Panc1 (cell line): ENCODE measurements at regions not wholly inside any gene's neighbourhood (a gene's known extent, or its start where the extent isn't known, plus 50 kb on each side); places are given as distances from the start of the nearest gene placed in this dataset.

Source experiments
- ATAC-seq: fragments of 200-7000 bp; cut with Tn5 transposase; 2 replicates; pipeline ENCODE4 v1.9.1; 2020; ENCODE audit warnings: mild to moderate bottlenecking, moderate library complexity
- BruUV-seq: library from RNA; stranded (reverse); fragments of 400-500 nt; replicated peaks from 2 replicates; lab custom pipeline; 2021; lab: Mats Ljungman, UMichigan
- CTCF ChIA-PET: fragments of 300-600 bp; sonication (Branson Sonifier 250); formaldehyde crosslinking; loops from one replicate; lab custom pipeline; 2022; ENCODE audit warnings: antibody characterized with exemption; lab: Charles Lee
- POLR2A ChIA-PET: fragments of 300-600 bp; sonication (Branson Sonifier 250); formaldehyde crosslinking; loops from one replicate; lab custom pipeline; 2022; ENCODE audit warnings: antibody characterized with exemption; lab: Charles Lee
- DNase-seq: peaks from one replicate; pipeline ENCODE4 v3.0.0-alpha.2; 2010; ENCODE audit warnings: low read depth, low spot score
- H3K27ac ChIP-seq: 2 replicates; pipeline ENCODE4 v1.5.1; 2011; ENCODE audit warnings: mild to moderate bottlenecking, low read length, inconsistent platforms
- H3K27me3 ChIP-seq: fragments of 200-500 bp; sonication (Bioruptor generic); 2 replicates; pipeline ENCODE4 v1.6.0; 2014; ENCODE audit warnings: low read length, inconsistent platforms; ENCODE audit not compliant: control insufficient read depth, insufficient read depth
- H3K36me3 ChIP-seq: fragments of 200-500 bp; sonication (Bioruptor generic); 2 replicates; pipeline ENCODE4 v1.5.1; 2014; ENCODE audit warnings: inconsistent platforms, mild to moderate bottlenecking, low read length, moderate library complexity; ENCODE audit not compliant: control insufficient read depth, insufficient read depth
- H3K4me1 ChIP-seq: 2 replicates; pipeline ENCODE4 v1.5.1; 2011; ENCODE audit warnings: inconsistent platforms, mild to moderate bottlenecking, low read length, moderate library complexity; ENCODE audit not compliant: control insufficient read depth, insufficient read depth
- H3K4me3 ChIP-seq, 2 experiments: 2 replicates each; pipeline ENCODE4 v1.5.1; 2011 to 2012; ENCODE audit warnings: low read depth in 2 of 2, low read length in 2 of 2, mild to moderate bottlenecking in 2 of 2, inconsistent platforms in 1 of 2, moderate library complexity in 1 of 2
- H3K9me3 ChIP-seq: fragments of 200-500 bp; sonication (Bioruptor generic); 2 replicates; pipeline ENCODE4 v1.5.1; 2014; ENCODE audit warnings: low read depth, mild to moderate bottlenecking, inconsistent platforms, low read length, moderate library complexity; ENCODE audit not compliant: control insufficient read depth, insufficient read depth
- POLR2AphosphoS5 ChIP-seq: IDR thresholded peaks from 2 replicates; pipeline ENCODE4 v1.6.1; 2012; ENCODE audit warnings: mild to moderate bottlenecking, low read depth, low read length, moderate library complexity
- SIN3A ChIP-seq: IDR thresholded peaks from 2 replicates; pipeline ENCODE4 v1.6.1; 2012; ENCODE audit warnings: low read depth, mild to moderate bottlenecking, low read length, moderate library complexity, borderline replicate concordance; ENCODE audit not compliant: insufficient read depth
- TCF7L2 ChIP-seq: IDR thresholded peaks from 2 replicates; pipeline ENCODE4 v1.6.1; 2011; ENCODE audit warnings: mild to moderate bottlenecking, low read depth, low read length, inconsistent platforms
- in situ Hi-C: cut with HindIII; loops from 2 replicates; pipeline ENCODE4 v1.10.0; 2016; ENCODE audit warnings: low sequenced_read_pairs, low pct_unique_long_range_greater_than_20kb
- intact Hi-C: fragments of 100-400 bp; cut with micrococcal nuclease; formaldehyde crosslinking; loops from one replicate; pipeline ENCODE4 v1.10.0; 2022; ENCODE audit not compliant: unreplicated experiment
- TF ChIP-seq, protein P1 (sequence below): fragments of 450-650 bp; IDR thresholded peaks from 2 replicates; pipeline ENCODE4 v1.5.1; 2017; ENCODE audit warnings: mild to moderate bottlenecking
- TF ChIP-seq, protein P2 (sequence below), 2 experiments: IDR thresholded peaks; 2 replicates each; pipeline ENCODE4 v1.6.1; 2011 to 2012; ENCODE audit warnings: low read depth in 2 of 2, control low read depth in 1 of 2, low read length in 1 of 2, mild to moderate bottlenecking in 1 of 2, moderate library complexity in 1 of 2; ENCODE audit not compliant: insufficient read depth in 1 of 2

DNA sequence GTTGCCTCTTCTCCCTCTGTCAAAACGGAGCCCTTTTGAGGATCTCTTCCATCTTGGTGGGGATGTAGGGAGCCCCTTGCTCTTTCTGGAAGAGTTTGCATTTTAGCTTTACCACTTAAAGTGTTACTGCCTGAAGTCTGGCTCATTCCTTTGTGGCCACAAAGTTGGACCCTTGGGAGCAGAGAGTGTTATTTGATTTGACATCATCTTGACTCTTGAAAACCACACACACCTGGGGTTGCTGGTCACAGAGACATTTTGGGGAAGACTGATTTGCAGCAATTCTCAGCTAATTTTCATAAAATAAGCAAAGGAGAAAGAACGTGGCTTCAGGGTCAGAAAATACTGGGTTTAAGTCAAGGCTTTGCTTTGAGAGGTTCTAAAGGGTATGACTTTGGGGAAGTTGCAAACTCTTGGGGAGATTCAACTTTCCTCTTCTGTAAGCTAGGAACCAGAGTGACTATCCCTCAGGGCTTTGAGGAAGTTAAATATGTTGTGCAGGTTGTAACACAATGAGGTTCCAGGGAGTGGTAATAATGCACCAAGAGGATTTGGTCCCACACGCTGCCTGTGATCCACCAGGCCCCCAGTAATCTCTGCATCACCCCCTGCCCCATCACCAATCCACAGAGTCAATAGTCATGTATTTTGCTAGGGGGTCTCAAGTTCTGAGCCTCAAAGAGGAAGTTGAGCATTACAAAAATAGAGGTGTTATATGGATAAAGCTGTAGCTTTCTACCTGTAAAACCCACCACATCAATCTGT, 141.6 kb upstream of the SLC24A3 start:
- in situ Hi-C loops (no loop called here), intact Hi-C loops (no loop called here)
- Histone ChIP-seq H3K36me3 (no peaks in the 10 kb centered on the region), H3K4me1 (no peaks in the 10 kb centered on the region), H3K27me3 (no peaks in the 10 kb centered on the region), H3K4me3 (no peak overlapping the region), H3K9me3 (no peaks in the 10 kb centered on the region), H3K27ac (no peak overlapping the region)
- DNase-seq: no peak
- ChIA-PET CTCF (no interaction called here), POLR2A (no interaction called here)
- ATAC-seq: no peak
- no TSS peak for BruUV-seq
- TF ChIP-seq SIN3A: no peak
- TF ChIP-seq, protein P1, sequence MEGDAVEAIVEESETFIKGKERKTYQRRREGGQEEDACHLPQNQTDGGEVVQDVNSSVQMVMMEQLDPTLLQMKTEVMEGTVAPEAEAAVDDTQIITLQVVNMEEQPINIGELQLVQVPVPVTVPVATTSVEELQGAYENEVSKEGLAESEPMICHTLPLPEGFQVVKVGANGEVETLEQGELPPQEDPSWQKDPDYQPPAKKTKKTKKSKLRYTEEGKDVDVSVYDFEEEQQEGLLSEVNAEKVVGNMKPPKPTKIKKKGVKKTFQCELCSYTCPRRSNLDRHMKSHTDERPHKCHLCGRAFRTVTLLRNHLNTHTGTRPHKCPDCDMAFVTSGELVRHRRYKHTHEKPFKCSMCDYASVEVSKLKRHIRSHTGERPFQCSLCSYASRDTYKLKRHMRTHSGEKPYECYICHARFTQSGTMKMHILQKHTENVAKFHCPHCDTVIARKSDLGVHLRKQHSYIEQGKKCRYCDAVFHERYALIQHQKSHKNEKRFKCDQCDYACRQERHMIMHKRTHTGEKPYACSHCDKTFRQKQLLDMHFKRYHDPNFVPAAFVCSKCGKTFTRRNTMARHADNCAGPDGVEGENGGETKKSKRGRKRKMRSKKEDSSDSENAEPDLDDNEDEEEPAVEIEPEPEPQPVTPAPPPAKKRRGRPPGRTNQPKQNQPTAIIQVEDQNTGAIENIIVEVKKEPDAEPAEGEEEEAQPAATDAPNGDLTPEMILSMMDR: no peak
- TF ChIP-seq, protein P2, sequence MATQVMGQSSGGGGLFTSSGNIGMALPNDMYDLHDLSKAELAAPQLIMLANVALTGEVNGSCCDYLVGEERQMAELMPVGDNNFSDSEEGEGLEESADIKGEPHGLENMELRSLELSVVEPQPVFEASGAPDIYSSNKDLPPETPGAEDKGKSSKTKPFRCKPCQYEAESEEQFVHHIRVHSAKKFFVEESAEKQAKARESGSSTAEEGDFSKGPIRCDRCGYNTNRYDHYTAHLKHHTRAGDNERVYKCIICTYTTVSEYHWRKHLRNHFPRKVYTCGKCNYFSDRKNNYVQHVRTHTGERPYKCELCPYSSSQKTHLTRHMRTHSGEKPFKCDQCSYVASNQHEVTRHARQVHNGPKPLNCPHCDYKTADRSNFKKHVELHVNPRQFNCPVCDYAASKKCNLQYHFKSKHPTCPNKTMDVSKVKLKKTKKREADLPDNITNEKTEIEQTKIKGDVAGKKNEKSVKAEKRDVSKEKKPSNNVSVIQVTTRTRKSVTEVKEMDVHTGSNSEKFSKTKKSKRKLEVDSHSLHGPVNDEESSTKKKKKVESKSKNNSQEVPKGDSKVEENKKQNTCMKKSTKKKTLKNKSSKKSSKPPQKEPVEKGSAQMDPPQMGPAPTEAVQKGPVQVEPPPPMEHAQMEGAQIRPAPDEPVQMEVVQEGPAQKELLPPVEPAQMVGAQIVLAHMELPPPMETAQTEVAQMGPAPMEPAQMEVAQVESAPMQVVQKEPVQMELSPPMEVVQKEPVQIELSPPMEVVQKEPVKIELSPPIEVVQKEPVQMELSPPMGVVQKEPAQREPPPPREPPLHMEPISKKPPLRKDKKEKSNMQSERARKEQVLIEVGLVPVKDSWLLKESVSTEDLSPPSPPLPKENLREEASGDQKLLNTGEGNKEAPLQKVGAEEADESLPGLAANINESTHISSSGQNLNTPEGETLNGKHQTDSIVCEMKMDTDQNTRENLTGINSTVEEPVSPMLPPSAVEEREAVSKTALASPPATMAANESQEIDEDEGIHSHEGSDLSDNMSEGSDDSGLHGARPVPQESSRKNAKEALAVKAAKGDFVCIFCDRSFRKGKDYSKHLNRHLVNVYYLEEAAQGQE (IDR thresholded peaks at IDR 0.05; ENCODE audit: insufficient read depth in 1 of 2, low read depth in 2 of 2, low read length in 1 of 2): no peak
- no peak for TF ChIP-seq POLR2AphosphoS5
- no peak for TF ChIP-seq TCF7L2

DNA sequence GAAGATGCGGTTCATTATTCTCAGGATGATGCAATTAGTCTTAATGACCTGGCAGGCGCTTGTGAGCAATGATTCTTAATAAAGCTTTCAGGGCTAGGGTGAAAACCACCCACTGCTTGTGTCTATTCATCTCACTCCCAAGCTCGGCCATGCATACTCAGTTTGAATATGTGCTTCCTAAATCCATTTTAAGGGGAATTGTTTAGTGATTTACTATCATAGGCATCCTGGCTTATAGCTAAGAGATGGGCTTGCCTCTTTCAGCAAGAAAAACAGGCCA, 141.1 kb upstream of the SLC24A3 start:
- Histone ChIP-seq H3K4me3 (no peak overlapping the region), H3K4me1 (no peaks in the 10 kb centered on the region), H3K27ac (no peak overlapping the region), H3K27me3 (no peaks in the 10 kb centered on the region), H3K9me3 (no peaks in the 10 kb centered on the region), H3K36me3 (no peaks in the 10 kb centered on the region)
- TF ChIP-seq, protein P2 (IDR thresholded peaks at IDR 0.05; ENCODE audit: insufficient read depth in 1 of 2, low read depth in 2 of 2, low read length in 1 of 2): no peak
- TF ChIP-seq TCF7L2 (no peak), POLR2AphosphoS5 (no peak), SIN3A (no peak)
- TF ChIP-seq, protein P1: no peak
- intact Hi-C loops: no loop called here
- in situ Hi-C loops: no loop called here
- DNase-seq (no peak), ATAC-seq (no peak)
- BruUV-seq: no TSS peak
- CTCF ChIA-PET: no interaction called here
- POLR2A ChIA-PET: no interaction called here
